Fibroblast of villous mesenchyme (primary cell): ENCODE measurements at regions not wholly inside any gene's neighbourhood (a gene's known extent, or its start where the extent isn't known, plus 50 kb on each side); places are given as distances from the start of the nearest gene placed in this dataset.
"Not testable (repeated sequence)": the region's sequence is repeated elsewhere in the genome, so short reads cannot be mapped to it uniquely, and the experiment has no call there.

ENCODE experiments used
- DNase-seq: peaks from one replicate; pipeline ENCODE4 v3.0.0-alpha.2; 2010; ENCODE audit warnings: low read depth
- H3K4me3 ChIP-seq: 2 replicates; pipeline ENCODE4 v1.5.1; 2011; ENCODE audit warnings: low read depth, mild to moderate bottlenecking, low read length
- TF ChIP-seq, protein P1 (sequence below): IDR thresholded peaks from 2 replicates; pipeline ENCODE4 v1.5.1; 2012; ENCODE audit warnings: low read depth, mild to moderate bottlenecking, low read length; ENCODE audit not compliant: insufficient read depth

DNA sequence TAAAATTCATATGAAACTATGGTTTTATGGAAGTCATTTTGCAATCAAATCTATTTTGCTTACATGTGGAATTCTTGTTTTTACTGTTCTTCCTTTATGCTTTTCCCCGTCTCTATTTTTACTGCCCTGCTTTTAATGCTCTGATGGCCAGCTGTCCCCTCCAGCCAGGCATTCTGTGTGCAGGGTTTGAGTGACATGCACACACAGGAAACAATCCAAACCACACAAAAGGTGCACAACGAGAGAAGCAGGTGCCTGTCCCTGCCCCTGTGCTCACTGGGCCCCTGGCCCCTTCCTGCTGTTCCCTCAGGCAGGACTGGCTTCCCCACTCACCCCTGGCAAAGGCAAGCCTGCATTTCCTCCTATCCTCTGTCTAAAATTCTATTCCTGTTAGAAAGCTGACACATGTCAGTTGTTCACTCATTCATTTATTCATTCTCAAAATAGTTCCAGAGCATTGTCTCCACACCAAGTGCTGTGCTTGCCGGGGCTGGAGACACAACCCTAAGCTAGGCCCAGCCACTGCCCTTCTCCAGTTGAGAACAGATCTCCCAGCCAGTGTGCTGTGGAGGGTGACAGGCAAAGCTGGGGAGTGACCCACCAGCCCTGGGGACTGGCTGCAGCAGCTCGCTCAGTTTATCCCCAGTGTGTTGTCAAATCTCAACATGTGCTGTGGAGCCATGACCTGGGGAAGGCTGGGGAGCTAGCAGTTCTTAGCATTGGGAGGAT, 346.3 kb downstream of the FBXW7 start:
- no peak for DNase-seq
- H3K4me3 ChIP-seq, result no peak overlapping the region

DNA sequence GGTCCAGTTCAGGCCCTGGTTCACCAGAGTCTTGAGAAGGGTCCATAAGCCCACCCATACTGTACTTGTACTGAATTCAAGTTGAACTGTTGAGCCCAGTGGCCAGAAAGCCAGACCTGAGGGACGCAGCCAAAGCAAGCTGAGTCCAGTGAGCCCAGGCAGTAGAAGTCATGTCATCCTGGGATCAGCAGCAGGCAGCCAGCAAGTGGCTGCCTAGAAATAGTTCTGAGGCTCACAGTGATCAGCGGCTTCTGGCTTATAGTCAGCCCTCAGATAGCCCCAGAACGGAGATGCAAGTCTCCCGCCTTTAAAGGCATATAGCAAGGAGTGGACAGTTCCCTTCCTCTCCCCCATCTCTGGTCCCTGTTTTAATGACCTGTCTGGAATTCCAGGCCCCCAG, 347.1 kb downstream of the FBXW7 start:
- TF ChIP-seq, protein P1, sequence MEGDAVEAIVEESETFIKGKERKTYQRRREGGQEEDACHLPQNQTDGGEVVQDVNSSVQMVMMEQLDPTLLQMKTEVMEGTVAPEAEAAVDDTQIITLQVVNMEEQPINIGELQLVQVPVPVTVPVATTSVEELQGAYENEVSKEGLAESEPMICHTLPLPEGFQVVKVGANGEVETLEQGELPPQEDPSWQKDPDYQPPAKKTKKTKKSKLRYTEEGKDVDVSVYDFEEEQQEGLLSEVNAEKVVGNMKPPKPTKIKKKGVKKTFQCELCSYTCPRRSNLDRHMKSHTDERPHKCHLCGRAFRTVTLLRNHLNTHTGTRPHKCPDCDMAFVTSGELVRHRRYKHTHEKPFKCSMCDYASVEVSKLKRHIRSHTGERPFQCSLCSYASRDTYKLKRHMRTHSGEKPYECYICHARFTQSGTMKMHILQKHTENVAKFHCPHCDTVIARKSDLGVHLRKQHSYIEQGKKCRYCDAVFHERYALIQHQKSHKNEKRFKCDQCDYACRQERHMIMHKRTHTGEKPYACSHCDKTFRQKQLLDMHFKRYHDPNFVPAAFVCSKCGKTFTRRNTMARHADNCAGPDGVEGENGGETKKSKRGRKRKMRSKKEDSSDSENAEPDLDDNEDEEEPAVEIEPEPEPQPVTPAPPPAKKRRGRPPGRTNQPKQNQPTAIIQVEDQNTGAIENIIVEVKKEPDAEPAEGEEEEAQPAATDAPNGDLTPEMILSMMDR, result no peak
- DNase-seq, result no peak
- no peak overlapping the region for H3K4me3 ChIP-seq

More for the DNA sequence above, 346.3 kb downstream of the FBXW7 start:
- TF ChIP-seq, protein P1, result no peak

DNA sequence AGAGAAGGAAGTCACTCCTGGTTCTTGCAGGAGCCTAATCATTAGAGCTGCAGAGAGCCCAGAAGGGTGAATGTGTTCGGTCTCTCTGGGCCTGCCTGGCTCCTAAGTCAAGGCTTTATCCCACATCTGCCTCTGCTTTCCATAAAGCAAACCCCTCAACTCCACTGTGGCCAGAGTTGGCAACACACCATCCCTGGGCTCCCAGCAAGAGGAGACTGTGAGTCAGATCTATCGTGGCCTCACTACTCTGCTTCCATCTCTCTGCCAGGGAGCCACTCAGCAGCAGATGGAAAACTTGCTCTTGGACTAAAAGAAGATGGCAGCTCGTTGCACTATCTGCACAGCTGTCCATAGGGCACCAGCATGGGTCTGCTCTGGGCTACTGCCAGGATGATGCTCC, 348.2 kb downstream of the FBXW7 start:
- TF ChIP-seq, protein P1, result no peak
- no peak overlapping the region for H3K4me3 ChIP-seq
- no peak for DNase-seq

DNA sequence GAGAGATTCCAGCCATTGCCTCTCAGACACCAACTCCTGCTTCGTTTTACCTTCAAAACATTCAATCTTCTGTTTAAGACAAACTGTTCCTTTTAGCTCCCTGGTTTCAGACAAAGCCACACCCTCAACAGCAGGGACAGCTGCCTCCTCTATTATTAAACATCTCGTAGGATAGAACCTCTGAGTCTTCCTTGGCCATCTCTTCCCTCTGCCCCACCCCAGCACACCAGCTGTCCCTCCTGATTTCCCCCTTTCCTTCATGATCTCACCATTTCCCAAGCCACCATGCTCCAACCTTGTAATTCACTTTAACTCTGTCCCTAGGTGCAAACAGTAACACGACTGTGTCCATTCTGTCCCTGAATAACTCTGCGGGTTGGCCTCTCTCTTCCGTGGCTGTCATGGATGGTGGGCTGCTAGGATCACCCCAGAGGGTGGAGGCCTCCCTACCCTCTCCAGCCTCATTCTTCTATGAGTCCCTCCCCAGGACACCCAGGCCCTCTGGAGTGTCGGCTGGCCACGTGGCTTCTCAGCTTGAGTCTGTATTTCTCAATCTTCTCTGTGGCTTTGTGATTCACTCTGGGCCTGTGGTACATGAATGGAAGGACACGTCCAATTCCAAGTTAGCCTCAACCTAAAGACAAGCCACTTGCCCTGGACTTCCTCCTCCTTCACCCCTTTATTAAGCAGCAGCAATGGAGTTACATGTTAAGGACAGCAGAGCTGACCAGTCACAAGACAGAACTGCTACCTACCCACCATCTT, 349.9 kb downstream of the FBXW7 start:
- DNase-seq, result no peak
- no peak overlapping the region for H3K4me3 ChIP-seq

DNA sequence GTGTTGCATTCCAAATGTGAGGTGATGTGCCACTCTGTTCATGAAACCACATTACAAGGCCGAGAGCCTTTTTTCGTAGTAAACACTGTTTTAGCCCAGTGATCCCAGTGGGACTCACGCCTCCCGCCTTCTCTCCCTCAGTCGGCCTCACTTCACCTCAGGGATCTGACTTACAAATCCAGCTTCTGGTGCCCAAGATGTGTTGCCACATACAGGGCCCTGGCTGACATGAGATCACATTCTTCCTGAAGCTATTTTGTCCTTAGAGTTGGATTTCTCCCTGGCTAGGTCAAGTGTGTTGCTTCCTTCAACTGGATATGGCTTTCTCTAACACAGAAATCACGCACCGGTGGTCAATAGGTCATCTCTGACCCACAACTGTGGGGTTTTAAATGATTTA, 354.7 kb downstream of the FBXW7 start:
- DNase-seq, result no peak
- TF ChIP-seq, protein P1, result no peak

More for the DNA sequence above, 349.9 kb downstream of the FBXW7 start:
- TF ChIP-seq, protein P1, result no peak

DNA sequence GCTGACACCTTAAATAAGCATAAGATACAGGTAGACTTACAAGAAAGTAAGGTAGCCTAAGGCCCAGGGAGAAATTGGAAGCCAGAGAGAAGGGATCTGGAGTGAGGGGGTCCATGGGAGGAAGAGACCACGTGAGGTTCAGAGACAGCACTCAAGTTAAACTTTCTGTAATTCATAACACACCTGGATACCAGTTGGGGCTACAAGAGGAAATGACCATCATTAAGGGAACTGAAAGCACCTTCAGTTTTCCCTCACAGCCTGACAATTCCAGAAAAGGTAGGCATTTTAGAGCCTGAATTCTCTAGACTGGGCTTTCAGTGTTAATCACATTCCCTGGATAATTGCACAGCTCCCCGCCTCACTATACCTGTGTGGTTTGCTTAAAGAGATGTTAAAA, 355.5 kb downstream of the FBXW7 start:
- DNase-seq, result no peak
- no peak overlapping the region for H3K4me3 ChIP-seq
- TF ChIP-seq, protein P1, result no peak

More for the DNA sequence above, 354.7 kb downstream of the FBXW7 start:
- no peak overlapping the region for H3K4me3 ChIP-seq

DNA sequence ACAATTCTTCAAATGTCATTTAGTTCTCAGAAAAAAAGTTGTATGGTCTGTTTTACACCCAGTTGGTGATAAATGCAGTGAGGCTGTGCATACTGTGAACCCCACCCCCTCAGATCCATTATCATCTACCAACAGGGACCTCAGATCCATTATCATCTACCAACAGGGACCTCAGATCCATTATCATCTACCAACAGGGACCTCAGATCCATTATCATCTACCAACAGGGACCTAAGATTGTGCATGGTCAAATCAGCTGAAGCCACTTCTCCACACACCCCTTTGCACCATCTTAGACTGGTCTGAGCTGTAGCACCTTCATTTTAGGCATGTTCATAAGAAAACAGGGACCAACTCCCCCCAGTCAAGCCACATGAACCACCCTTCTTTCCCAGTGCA, 358.4 kb downstream of the FBXW7 start:
- not testable (repeated sequence) for DNase-seq, H3K4me3 ChIP-seq
